Endothelial cell (in vitro differentiated cells): ENCODE measurements at regions not wholly inside any gene's neighbourhood (a gene's known extent, or its start where the extent isn't known, plus 50 kb on each side); places are given as distances from the start of the nearest gene placed in this dataset.

Experiments
- DNase-seq: peaks from one replicate; pipeline ENCODE4 v3.0.0; 2021; ENCODE audit warnings: low spot score
- H3K27ac Mint-ChIP-seq: one replicate; pipeline ENCODE4 v1.8.0; 2021; ENCODE audit warnings: mixed read lengths, inconsistent platforms; ENCODE audit not compliant: unreplicated experiment
- H3K27me3 Mint-ChIP-seq: one replicate; pipeline ENCODE4 v1.8.0; 2021; ENCODE audit warnings: mild to moderate bottlenecking, moderate library complexity, mixed read lengths, inconsistent platforms; ENCODE audit not compliant: unreplicated experiment
- H3K36me3 Mint-ChIP-seq: one replicate; pipeline ENCODE4 v1.8.0; 2021; ENCODE audit warnings: mild to moderate bottlenecking, low read depth, mixed read lengths, inconsistent platforms; ENCODE audit not compliant: unreplicated experiment
- H3K4me1 Mint-ChIP-seq: one replicate; pipeline ENCODE4 v1.8.0; 2021; ENCODE audit warnings: mild to moderate bottlenecking, mixed read lengths, inconsistent platforms; ENCODE audit not compliant: unreplicated experiment
- H3K4me3 Mint-ChIP-seq: one replicate; pipeline ENCODE4 v1.8.0; 2021; ENCODE audit warnings: mild to moderate bottlenecking, mixed read lengths, inconsistent platforms; ENCODE audit not compliant: unreplicated experiment
- H3K9me3 Mint-ChIP-seq: one replicate; pipeline ENCODE4 v1.8.0; 2021; ENCODE audit warnings: mixed read lengths, inconsistent platforms; ENCODE audit not compliant: unreplicated experiment
- CTCF ChIP-seq: fragments of 200-600 bp; sonication (generic); IDR thresholded peaks from one replicate; pipeline ENCODE4 v1.5.0; 2021; ENCODE audit warnings: antibody characterized with exemption; ENCODE audit not compliant: unreplicated experiment

GRCh38 chrX:10083809-10084208 lies 73.0 kb upstream of the CLCN4 start:
- peaks cover 3% of the 10 kb centered on the region for H3K36me3 Mint-ChIP-seq
- no peak for DNase-seq
- peaks cover 14% of the 10 kb centered on the region for H3K4me1 Mint-ChIP-seq
- no peak for TF ChIP-seq CTCF
- H3K4me3 Mint-ChIP-seq = no peak overlapping the region
- H3K9me3 Mint-ChIP-seq = no peaks in the 10 kb centered on the region
- no peaks in the 10 kb centered on the region for H3K27me3 Mint-ChIP-seq
- no peak overlapping the region for H3K27ac Mint-ChIP-seq

- no peak overlapping the region for H3K4me3 Mint-ChIP-seq
- H3K27ac Mint-ChIP-seq = no peak overlapping the region
- peaks cover 3% of the 10 kb centered on the region for H3K36me3 Mint-ChIP-seq
- H3K27me3 Mint-ChIP-seq = no peaks in the 10 kb centered on the region
- peaks cover 14% of the 10 kb centered on the region for H3K4me1 Mint-ChIP-seq
- DNase-seq = no peak
- TF ChIP-seq CTCF = no peak
- no peaks in the 10 kb centered on the region for H3K9me3 Mint-ChIP-seq
Observed at GRCh38 chrX:10085223-10085622, 71.6 kb upstream of the CLCN4 start.

GRCh38 chrX:10086676-10087075 lies 70.1 kb upstream of the CLCN4 start:
- Mint-ChIP-seq H3K4me1 (peaks cover 14% of the 10 kb centered on the region), H3K36me3 (peaks cover 15% of the 10 kb centered on the region), H3K9me3 (no peaks in the 10 kb centered on the region), H3K27ac (no peak overlapping the region), H3K4me3 (no peak overlapping the region), H3K27me3 (no peaks in the 10 kb centered on the region)
- TF ChIP-seq CTCF = no peak
- no peak for DNase-seq

GRCh38 chrX:10087391-10087790 lies 69.4 kb upstream of the CLCN4 start:
- no peak for DNase-seq
- Mint-ChIP-seq H3K9me3 (no peaks in the 10 kb centered on the region), H3K36me3 (peaks cover 19% of the 10 kb centered on the region), H3K27me3 (no peaks in the 10 kb centered on the region), H3K27ac (no peak overlapping the region), H3K4me3 (no peak overlapping the region), H3K4me1 (peaks cover 14% of the 10 kb centered on the region)
- no peak for TF ChIP-seq CTCF

- DNase-seq = no peak
- no peak for TF ChIP-seq CTCF
- Mint-ChIP-seq H3K9me3 (no peaks in the 10 kb centered on the region), H3K36me3 (peaks cover 19% of the 10 kb centered on the region), H3K4me1 (peaks cover 10% of the 10 kb centered on the region), H3K27ac (no peak overlapping the region), H3K27me3 (no peaks in the 10 kb centered on the region), H3K4me3 (no peak overlapping the region)
Observed at GRCh38 chrX:10089378-10089795, 67.4 kb upstream of the CLCN4 start.
